ENCODE measurements at regions not wholly inside any gene's neighbourhood (a gene's known extent, or its start where the extent isn't known, plus 50 kb on each side); places are given as distances from the start of the nearest gene placed in this dataset.

DNA sequence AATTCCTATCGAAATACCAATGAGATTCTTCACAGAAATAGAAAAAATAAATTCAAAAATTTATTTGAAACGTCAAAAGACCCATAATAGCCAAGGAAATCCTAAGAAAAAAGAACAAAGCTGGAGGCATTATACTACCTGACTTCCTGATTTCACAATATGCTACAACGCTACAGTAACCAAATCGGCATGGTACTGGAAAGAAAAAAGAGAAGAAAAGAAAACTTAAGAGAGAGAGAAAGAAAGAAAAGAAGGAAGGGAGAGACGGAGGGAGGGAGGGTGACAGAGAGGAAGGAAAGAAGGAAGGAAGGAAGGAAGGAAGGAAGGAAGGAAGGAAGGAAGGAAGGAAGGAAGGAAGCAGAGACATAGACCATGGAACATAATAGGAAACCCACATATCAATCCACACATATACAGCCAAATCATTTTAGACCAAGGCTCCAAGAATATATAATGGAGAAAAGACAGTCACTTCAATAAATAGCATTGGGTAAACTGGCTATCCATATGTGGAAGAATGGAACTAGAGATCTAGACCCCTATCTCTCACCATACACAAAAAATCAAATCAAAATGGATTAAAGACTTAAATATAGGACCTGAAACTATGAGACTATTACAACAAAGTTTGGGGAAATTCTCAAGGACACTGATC, 118.6 kb upstream of the CNTN4 start:
- TF ChIP-seq, protein P1, sequence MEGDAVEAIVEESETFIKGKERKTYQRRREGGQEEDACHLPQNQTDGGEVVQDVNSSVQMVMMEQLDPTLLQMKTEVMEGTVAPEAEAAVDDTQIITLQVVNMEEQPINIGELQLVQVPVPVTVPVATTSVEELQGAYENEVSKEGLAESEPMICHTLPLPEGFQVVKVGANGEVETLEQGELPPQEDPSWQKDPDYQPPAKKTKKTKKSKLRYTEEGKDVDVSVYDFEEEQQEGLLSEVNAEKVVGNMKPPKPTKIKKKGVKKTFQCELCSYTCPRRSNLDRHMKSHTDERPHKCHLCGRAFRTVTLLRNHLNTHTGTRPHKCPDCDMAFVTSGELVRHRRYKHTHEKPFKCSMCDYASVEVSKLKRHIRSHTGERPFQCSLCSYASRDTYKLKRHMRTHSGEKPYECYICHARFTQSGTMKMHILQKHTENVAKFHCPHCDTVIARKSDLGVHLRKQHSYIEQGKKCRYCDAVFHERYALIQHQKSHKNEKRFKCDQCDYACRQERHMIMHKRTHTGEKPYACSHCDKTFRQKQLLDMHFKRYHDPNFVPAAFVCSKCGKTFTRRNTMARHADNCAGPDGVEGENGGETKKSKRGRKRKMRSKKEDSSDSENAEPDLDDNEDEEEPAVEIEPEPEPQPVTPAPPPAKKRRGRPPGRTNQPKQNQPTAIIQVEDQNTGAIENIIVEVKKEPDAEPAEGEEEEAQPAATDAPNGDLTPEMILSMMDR (conservative IDR thresholded peaks at IDR 0.05): no peak
- no peak overlapping the region for H3K27ac ChIP-seq

DNA sequence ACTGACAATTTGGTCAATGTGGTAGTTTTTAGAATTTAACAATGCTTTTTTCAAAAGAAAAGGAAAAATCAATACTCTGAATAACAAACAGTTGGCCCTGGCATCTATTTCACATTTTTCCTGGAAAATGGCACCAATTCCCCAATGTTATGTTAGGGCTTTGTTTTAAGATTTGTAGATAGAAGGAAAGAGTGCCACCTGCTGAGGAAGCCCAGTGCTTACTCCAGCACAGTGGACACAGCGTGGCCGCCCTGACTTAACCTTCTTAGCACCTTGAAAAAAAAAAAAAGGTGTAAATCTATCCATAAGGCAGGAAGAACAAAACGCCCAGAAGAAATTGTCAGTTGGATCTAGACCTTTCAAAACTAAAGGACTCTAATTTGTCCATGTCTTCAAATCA, 110.7 kb upstream of the CNTN4 start:
- TF ChIP-seq, protein P1 (conservative IDR thresholded peaks at IDR 0.05): peak; percentile 85
- H3K27ac ChIP-seq: no peak overlapping the region

DNA sequence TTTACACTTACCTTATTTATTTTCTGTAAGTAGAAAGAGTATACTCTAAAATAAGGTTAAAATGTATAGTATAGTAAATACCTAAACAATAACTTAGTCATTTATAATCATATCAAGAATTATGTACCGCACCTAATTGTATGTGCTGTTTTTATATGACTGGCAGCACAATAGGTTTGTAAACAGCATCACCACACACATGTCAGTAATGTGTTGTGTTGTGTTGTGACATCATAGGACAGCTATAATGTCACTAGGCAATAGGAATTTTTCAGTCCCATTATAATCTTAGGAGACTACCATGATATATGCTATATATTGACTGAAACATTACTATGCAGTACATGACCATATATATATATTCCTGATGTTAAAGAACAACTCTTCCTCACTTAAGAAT, 99.9 kb upstream of the CNTN4 start:
- H3K27ac ChIP-seq: no peak overlapping the region
- TF ChIP-seq, protein P1 (conservative IDR thresholded peaks at IDR 0.05): no peak

DNA sequence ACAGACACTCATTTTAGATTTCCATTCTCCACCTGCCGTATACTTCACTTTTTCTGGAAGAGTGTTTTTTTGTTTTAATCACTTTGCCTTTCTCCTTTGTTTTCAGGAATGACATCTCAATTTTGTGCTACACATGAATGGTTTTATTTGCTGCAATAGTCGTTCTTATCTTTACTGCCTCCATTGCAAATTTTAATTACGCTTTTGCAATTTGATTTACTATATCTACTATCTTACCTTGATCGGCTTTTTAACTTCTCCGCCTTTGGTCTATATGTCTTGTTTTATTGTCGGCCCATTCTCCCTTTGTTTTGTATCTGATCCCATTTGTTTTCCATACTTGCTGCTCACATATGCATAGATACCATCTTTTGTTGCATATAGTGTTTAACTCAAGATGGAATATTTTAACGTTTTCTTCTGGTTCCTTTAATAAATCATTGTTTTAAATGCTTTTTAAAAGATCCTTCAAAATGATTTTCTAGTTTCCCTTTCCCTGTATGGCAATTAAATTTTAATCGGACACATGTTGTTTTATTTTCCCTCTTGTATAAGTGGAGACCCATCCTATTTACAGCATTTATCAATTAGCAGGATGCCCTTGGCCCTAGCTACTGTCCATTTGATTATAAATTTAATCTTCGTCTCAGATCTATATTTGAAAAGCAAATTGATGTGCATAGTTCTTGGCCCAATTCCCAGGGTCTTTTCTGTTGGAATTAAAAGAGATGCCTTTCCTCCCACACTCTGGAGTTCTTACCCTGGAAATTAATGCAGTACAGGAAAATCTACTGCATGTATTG, 97.2 kb upstream of the CNTN4 start:
- H3K27ac ChIP-seq: peak overlapping the region; percentile 86
- TF ChIP-seq, protein P1 (conservative IDR thresholded peaks at IDR 0.05): no peak

DNA sequence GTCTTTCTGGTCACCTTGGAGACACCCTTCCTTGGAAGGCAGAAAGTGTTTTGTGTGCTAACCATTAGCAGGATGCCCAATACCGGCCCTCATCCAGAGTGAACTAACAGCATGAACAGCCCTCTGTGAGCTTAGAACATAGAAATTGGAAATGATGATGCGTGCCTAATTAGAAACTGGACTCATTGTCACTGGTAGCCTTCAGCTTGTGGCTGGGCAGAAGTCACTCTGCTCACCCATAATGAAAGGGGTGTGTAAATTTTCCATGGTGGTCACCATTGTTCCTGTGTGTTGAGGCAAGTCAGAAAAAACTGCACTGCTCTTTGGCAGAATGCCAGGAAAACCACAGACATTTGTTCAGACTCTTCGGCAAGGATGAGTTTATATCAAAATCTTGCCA, 74.7 kb upstream of the CNTN4 start:
- TF ChIP-seq, protein P1 (conservative IDR thresholded peaks at IDR 0.05): no peak
- peak overlapping the region; percentile 78 for H3K27ac ChIP-seq

DNA sequence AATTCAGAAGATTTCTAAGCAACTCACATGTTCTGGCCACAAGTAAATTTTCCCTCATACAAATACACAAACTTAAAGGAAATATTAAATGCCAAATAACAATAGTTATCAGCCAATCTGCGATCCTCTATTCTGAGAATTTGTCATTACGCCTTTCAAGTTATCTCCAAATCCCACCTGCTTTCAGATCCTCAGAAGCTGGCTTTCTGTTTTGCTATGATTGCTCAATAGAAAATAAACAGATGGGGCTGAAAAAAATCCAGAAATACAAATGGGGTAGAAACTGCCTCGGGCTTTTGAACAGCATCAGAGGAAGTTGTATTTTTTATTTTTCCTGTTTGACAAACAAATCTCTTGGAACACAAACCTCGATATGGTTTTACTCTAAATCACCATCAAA, 74.0 kb upstream of the CNTN4 start:
- TF ChIP-seq, protein P1 (conservative IDR thresholded peaks at IDR 0.05): no peak
- peak overlapping the region; percentile 78 for H3K27ac ChIP-seq

DNA sequence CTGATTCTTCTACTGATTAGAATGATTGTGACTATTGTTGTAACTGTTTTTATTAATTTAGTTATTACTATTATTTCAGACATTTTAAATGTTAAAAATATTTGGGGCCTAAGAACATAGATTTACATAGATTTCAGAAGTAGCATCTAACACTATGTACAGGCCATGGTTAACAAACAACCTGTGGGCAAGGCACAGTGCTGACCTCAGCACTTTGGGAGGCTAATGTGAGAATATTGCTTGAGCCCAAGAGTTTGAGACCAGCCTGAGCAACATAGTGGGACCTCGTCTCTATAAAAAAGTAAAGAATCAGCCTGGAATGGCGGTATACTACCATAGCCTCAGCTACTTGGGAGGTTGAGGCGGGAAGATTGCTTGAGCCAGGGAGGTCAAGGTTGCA, 69.1 kb upstream of the CNTN4 start:
- TF ChIP-seq, protein P1 (conservative IDR thresholded peaks at IDR 0.05): no peak

More for the DNA sequence above, 69.1 kb upstream of the CNTN4 start:
- H3K27ac ChIP-seq: no peak overlapping the region

Data from VCaP (cell line).